Calu3 (cell line): ENCODE measurements at regions not wholly inside any gene's neighbourhood (a gene's known extent, or its start where the extent isn't known, plus 50 kb on each side); places are given as distances from the start of the nearest gene placed in this dataset.

Source experiments
- BruUV-seq: library from RNA; stranded (reverse); fragments of 400-500 nt; replicated peaks from 2 replicates; lab custom pipeline; 2021; lab: Mats Ljungman, UMichigan
- CTCF ChIA-PET: fragments of 300-600 bp; sonication (Branson Sonifier 250); formaldehyde crosslinking; loops from one replicate; lab custom pipeline; 2022; ENCODE audit warnings: antibody characterized with exemption; lab: Charles Lee
- DNase-seq: peaks from one replicate; pipeline ENCODE4 v3.0.0; 2022
- H3K27ac Mint-ChIP-seq: one replicate; pipeline ENCODE4 v1.8.0; 2022; ENCODE audit warnings: mixed read lengths; ENCODE audit not compliant: unreplicated experiment
- H3K27me3 Mint-ChIP-seq: one replicate; pipeline ENCODE4 v1.8.0; 2022; ENCODE audit warnings: mixed read lengths; ENCODE audit not compliant: unreplicated experiment
- H3K36me3 Mint-ChIP-seq: one replicate; pipeline ENCODE4 v1.8.0; 2022; ENCODE audit warnings: mild to moderate bottlenecking, moderate library complexity, mixed read lengths; ENCODE audit not compliant: insufficient read depth, unreplicated experiment
- H3K4me1 Mint-ChIP-seq: one replicate; pipeline ENCODE4 v1.8.0; 2022; ENCODE audit warnings: mild to moderate bottlenecking, low read depth, mixed read lengths; ENCODE audit not compliant: unreplicated experiment
- H3K4me3 Mint-ChIP-seq: one replicate; pipeline ENCODE4 v1.8.0; 2022; ENCODE audit warnings: mild to moderate bottlenecking, low read depth, moderate library complexity, mixed read lengths; ENCODE audit not compliant: unreplicated experiment
- H3K9me3 Mint-ChIP-seq: one replicate; pipeline ENCODE4 v1.8.0; 2022; ENCODE audit warnings: low read depth, mixed read lengths; ENCODE audit not compliant: unreplicated experiment
- CTCF ChIP-seq: fragments of 200-600 bp; IDR thresholded peaks from one replicate; pipeline ENCODE4 v1.8.0; 2022; ENCODE audit warnings: antibody characterized with exemption; ENCODE audit not compliant: unreplicated experiment
- intact Hi-C: fragments of 100-400 bp; cut with micrococcal nuclease; formaldehyde crosslinking; loops from one replicate; pipeline ENCODE4 v1.10.0; 2022; ENCODE audit not compliant: unreplicated experiment

GRCh38 chr10:7483848-7484247, 73.0 kb upstream of the SFMBT2 start:
- no peak for TF ChIP-seq CTCF
- CTCF ChIA-PET, result no interaction called here
- no TSS peak for BruUV-seq

GRCh38 chr10:7482992-7483391, 72.2 kb upstream of the SFMBT2 start:
- no TSS peak for BruUV-seq
- no peaks in the 10 kb centered on the region for H3K4me1 Mint-ChIP-seq
- no peaks in the 10 kb centered on the region for H3K9me3 Mint-ChIP-seq
- DNase-seq, result no peak
- H3K27ac Mint-ChIP-seq, result no peak overlapping the region
- H3K36me3 Mint-ChIP-seq, result no peaks in the 10 kb centered on the region
- no peak for TF ChIP-seq CTCF
- CTCF ChIA-PET, result no interaction called here
- intact Hi-C loops, result no loop called here
- no peak overlapping the region for H3K4me3 Mint-ChIP-seq
- peaks cover 52% of the 10 kb centered on the region for H3K27me3 Mint-ChIP-seq

More at GRCh38 chr10:7483848-7484247, 73.0 kb upstream of the SFMBT2 start:
- peaks cover 53% of the 10 kb centered on the region for H3K27me3 Mint-ChIP-seq
- no peak for DNase-seq
- H3K9me3 Mint-ChIP-seq, result no peaks in the 10 kb centered on the region
- no peaks in the 10 kb centered on the region for H3K36me3 Mint-ChIP-seq
- H3K4me1 Mint-ChIP-seq, result no peaks in the 10 kb centered on the region
- intact Hi-C loops, result no loop called here
- no peak overlapping the region for H3K27ac Mint-ChIP-seq
- no peak overlapping the region for H3K4me3 Mint-ChIP-seq

- intact Hi-C loops, result no loop called here
- no peak for DNase-seq
- H3K4me1 Mint-ChIP-seq, result no peaks in the 10 kb centered on the region
- H3K9me3 Mint-ChIP-seq, result no peaks in the 10 kb centered on the region
- H3K36me3 Mint-ChIP-seq, result no peaks in the 10 kb centered on the region
- TF ChIP-seq CTCF, result no peak
- H3K27me3 Mint-ChIP-seq, result peaks cover 35% of the 10 kb centered on the region
- no TSS peak for BruUV-seq
- no peak overlapping the region for H3K27ac Mint-ChIP-seq
- H3K4me3 Mint-ChIP-seq, result no peak overlapping the region
- CTCF ChIA-PET, result no interaction called here
Measured at GRCh38 chr10:7481368-7481765, 70.5 kb upstream of the SFMBT2 start.

GRCh38 chr10:7480742-7481367, 70.0 kb upstream of the SFMBT2 start:
- Mint-ChIP-seq H3K27me3 (peaks cover 30% of the 10 kb centered on the region), H3K4me1 (no peaks in the 10 kb centered on the region), H3K36me3 (no peaks in the 10 kb centered on the region), H3K9me3 (no peaks in the 10 kb centered on the region), H3K4me3 (no peak overlapping the region), H3K27ac (no peak overlapping the region)
- CTCF ChIA-PET, result no interaction called here
- intact Hi-C loops, result no loop called here
- TF ChIP-seq CTCF, result no peak
- DNase-seq, result no peak
- no TSS peak for BruUV-seq
